Neural cell (in vitro differentiated cells): ENCODE measurements at regions not wholly inside any gene's neighbourhood (a gene's known extent, or its start where the extent isn't known, plus 50 kb on each side); places are given as distances from the start of the nearest gene placed in this dataset.

Experiments used
- H2AFZ ChIP-seq: fragments of 200-600, 300-800 bp; sonication (generic), shearing (Covaris generic); 2 replicates; pipeline ENCODE4 v1.6.0; 2014; ENCODE audit warnings: low read depth, mild to moderate bottlenecking, antibody characterized with exemption, low read length, moderate library complexity
- H3F3A ChIP-seq: fragments of 200-600 bp; shearing (Covaris generic); 2 replicates; pipeline ENCODE4 v1.6.1; 2016; ENCODE audit warnings: mild to moderate bottlenecking, moderate library complexity, mixed read lengths, antibody characterized with exemption, low read length; ENCODE audit not compliant: insufficient read depth, poor library complexity, severe bottlenecking
- H3K27ac ChIP-seq: fragments of 200-600, 300-800 bp; sonication (generic), shearing (Covaris generic); 2 replicates; pipeline ENCODE4 v1.5.1; 2014; ENCODE audit warnings: mild to moderate bottlenecking, low read length, moderate library complexity
- H3K27me3 ChIP-seq: fragments of 300-800, 200-600 bp; sonication (generic), shearing (Covaris generic); 2 replicates; pipeline ENCODE4 v1.6.0; 2014; ENCODE audit warnings: mild to moderate bottlenecking, low read depth, low read length, moderate library complexity; ENCODE audit not compliant: insufficient read depth
- H3K36me3 ChIP-seq: fragments of 300-800, 200-600 bp; sonication (generic), shearing (Covaris generic); 2 replicates; pipeline ENCODE4 v1.5.1; 2014; ENCODE audit warnings: mild to moderate bottlenecking, antibody characterized with exemption, low read length, moderate library complexity; ENCODE audit not compliant: insufficient read depth
- H3K4me2 ChIP-seq: fragments of 300-800, 200-600 bp; sonication (generic), shearing (Covaris generic); 2 replicates; pipeline ENCODE4 v1.6.0; 2014; ENCODE audit warnings: mild to moderate bottlenecking, low read length
- H3K4me3 ChIP-seq: fragments of 300-800, 200-600 bp; sonication (generic), shearing (Covaris generic); 2 replicates; pipeline ENCODE4 v1.5.1; 2014; ENCODE audit warnings: mild to moderate bottlenecking, low read length, moderate library complexity
- H3K79me2 ChIP-seq: fragments of 200-600 bp; shearing (Covaris generic); replicated peaks from 2 replicates; pipeline ENCODE4 v1.6.0; 2014; ENCODE audit warnings: mild to moderate bottlenecking, low read length, moderate library complexity; ENCODE audit not compliant: insufficient read depth
- H3K9ac ChIP-seq: fragments of 300-800, 200-600 bp; sonication (generic), shearing (Covaris generic); 2 replicates; pipeline ENCODE4 v1.6.1; 2016; ENCODE audit warnings: mild to moderate bottlenecking, low read length, mixed read lengths
- H3K9me2 ChIP-seq: fragments of 200-600 bp; shearing (Covaris generic); 2 replicates; pipeline ENCODE4 v1.6.1; 2016; ENCODE audit warnings: mild to moderate bottlenecking, low read length, mixed read lengths; ENCODE audit not compliant: insufficient read depth
- H3K9me3 ChIP-seq: fragments of 200-600, 300-800 bp; sonication (generic), shearing (Covaris generic); 2 replicates; pipeline ENCODE4 v1.6.1; 2016; ENCODE audit warnings: mild to moderate bottlenecking, mixed run types, low read length, moderate library complexity, mixed read lengths
- H4K20me1 ChIP-seq: fragments of 200-600 bp; shearing (Covaris generic); 2 replicates; pipeline ENCODE4 v1.6.1; 2016; ENCODE audit warnings: mild to moderate bottlenecking, mixed run types; ENCODE audit not compliant: insufficient read depth
- EP300 ChIP-seq: fragments of 450-650 bp; conservative IDR thresholded peaks from 2 replicates; pipeline ENCODE4 v1.6.1; 2014; ENCODE audit warnings: antibody characterized with exemption, mild to moderate bottlenecking, moderate library complexity; ENCODE audit not compliant: poor library complexity, severe bottlenecking
- EZH2 ChIP-seq: fragments of 200-600, 300-800 bp; shearing (Covaris generic), sonication (generic); IDR thresholded peaks from 2 replicates; pipeline ENCODE4 v1.6.1; 2014; ENCODE audit warnings: antibody characterized with exemption, low read length, borderline replicate concordance, mild to moderate bottlenecking; ENCODE audit not compliant: insufficient read depth, poor library complexity, severe bottlenecking
- MXI1 ChIP-seq: fragments of 450-650 bp; conservative IDR thresholded peaks from 2 replicates; pipeline ENCODE4 v1.6.1; 2014; ENCODE audit warnings: antibody characterized with exemption, mild to moderate bottlenecking; ENCODE audit not compliant: poor library complexity, severe bottlenecking
- POLR2AphosphoS5 ChIP-seq: IDR thresholded peaks from 2 replicates; pipeline ENCODE4 v1.6.1; 2012
- RAD21 ChIP-seq: fragments of 450-650 bp; conservative IDR thresholded peaks from 2 replicates; pipeline ENCODE4 v1.6.1; 2014; ENCODE audit warnings: antibody characterized with exemption, mild to moderate bottlenecking, moderate library complexity
- SMC3 ChIP-seq: fragments of 450-650 bp; conservative IDR thresholded peaks from 2 replicates; pipeline ENCODE4 v1.6.1; 2014; ENCODE audit warnings: antibody characterized with exemption, mild to moderate bottlenecking, moderate library complexity; ENCODE audit not compliant: poor library complexity
- TAF1 ChIP-seq: IDR thresholded peaks from 2 replicates; pipeline ENCODE4 v1.6.1; 2012; ENCODE audit warnings: low read depth
- TF ChIP-seq, protein P1 (sequence below): fragments of 450-650 bp; IDR thresholded peaks from 2 replicates; pipeline ENCODE4 v1.5.1; 2014; ENCODE audit warnings: antibody characterized with exemption, mild to moderate bottlenecking, moderate library complexity; ENCODE audit not compliant: poor library complexity, severe bottlenecking
- TF ChIP-seq, protein P2 (sequence below): IDR thresholded peaks from 2 replicates; pipeline ENCODE4 v1.6.1; 2012; ENCODE audit warnings: borderline replicate concordance

DNA sequence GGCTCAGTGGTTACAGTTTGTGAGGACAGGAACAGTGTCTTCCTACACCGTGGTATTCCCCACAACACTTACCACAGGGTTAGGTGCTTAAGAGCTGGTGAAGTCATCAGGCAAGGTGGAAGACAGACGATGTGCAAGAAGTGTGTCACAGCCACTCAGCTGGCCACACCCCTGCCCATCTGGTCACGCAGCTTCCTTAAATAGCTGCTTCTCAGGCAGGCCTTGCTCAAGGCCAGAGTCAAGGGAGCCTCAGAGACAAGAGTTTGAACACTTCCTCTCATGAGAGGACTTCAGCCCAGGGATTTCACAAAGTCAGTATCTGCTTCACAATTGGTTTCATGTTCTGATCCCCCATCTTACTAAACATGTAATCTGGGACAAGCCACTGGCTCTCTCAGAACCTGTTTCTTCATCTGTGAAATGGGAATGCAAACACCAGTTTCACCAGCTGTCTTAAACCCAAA is 80.3 kb upstream of the FRY start:
- Histone ChIP-seq H3K4me3 (no peak overlapping the region), H3K36me3 (no peaks in the 10 kb centered on the region), H4K20me1 (no peaks in the 10 kb centered on the region), H3K27ac (no peak overlapping the region), H2AFZ (no peak overlapping the region), H3K4me2 (no peak overlapping the region), H3K9me2 (no peaks in the 10 kb centered on the region), H3K9me3 (no peaks in the 10 kb centered on the region), H3K27me3 (no peaks in the 10 kb centered on the region), H3F3A (no peaks in the 10 kb centered on the region), H3K79me2 (no peaks in the 10 kb centered on the region), H3K9ac (no peak overlapping the region)
- TF ChIP-seq EP300 = no peak
- TF ChIP-seq RAD21 = no peak
- no peak for TF ChIP-seq POLR2AphosphoS5
- TF ChIP-seq SMC3 = no peak

DNA sequence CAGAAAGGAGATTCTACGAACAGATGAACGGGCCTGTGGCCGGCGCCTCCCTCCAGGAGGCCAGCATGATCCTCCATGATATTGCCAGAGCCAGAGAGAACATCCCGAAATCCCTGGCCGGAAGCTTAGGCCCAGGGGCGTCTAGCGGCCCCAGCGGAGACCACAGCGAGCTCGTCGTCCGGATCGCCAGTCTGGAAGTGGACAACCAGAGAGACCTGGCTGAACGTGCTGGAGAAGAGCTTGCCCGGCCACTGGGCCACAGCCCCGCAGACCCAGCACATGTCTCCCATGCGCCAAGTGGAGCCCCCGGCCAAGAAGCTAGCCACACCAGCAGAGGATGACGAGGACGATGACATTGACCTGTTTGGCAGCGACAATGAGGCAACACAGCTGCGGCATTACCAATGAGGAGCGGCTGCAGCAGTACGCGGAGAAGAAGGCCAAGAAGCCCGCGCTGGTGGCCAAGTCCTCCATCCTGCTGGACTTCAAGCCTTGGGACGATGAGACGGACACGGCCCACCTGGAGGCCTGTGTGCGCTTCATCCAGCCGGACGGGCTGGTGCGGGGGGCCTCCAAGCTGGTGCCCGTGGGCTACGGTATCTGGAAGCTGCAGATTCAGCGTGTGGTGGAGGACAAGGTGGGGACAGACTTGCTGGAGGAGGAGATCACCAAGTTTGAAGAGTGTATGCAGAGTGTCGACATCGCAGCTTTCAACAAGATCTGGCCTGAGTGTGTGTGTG is 78.8 kb upstream of the FRY start:
- no peak overlapping the region for H3K4me2 ChIP-seq
- no peak for TF ChIP-seq MXI1
- TF ChIP-seq POLR2AphosphoS5 = no peak
- no peak for TF ChIP-seq SMC3
- TF ChIP-seq, protein P1, sequence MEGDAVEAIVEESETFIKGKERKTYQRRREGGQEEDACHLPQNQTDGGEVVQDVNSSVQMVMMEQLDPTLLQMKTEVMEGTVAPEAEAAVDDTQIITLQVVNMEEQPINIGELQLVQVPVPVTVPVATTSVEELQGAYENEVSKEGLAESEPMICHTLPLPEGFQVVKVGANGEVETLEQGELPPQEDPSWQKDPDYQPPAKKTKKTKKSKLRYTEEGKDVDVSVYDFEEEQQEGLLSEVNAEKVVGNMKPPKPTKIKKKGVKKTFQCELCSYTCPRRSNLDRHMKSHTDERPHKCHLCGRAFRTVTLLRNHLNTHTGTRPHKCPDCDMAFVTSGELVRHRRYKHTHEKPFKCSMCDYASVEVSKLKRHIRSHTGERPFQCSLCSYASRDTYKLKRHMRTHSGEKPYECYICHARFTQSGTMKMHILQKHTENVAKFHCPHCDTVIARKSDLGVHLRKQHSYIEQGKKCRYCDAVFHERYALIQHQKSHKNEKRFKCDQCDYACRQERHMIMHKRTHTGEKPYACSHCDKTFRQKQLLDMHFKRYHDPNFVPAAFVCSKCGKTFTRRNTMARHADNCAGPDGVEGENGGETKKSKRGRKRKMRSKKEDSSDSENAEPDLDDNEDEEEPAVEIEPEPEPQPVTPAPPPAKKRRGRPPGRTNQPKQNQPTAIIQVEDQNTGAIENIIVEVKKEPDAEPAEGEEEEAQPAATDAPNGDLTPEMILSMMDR = no peak
- no peak for TF ChIP-seq EP300
- no peak for TF ChIP-seq EZH2
- no peak for TF ChIP-seq RAD21
- no peak for TF ChIP-seq TAF1
- TF ChIP-seq, protein P2, sequence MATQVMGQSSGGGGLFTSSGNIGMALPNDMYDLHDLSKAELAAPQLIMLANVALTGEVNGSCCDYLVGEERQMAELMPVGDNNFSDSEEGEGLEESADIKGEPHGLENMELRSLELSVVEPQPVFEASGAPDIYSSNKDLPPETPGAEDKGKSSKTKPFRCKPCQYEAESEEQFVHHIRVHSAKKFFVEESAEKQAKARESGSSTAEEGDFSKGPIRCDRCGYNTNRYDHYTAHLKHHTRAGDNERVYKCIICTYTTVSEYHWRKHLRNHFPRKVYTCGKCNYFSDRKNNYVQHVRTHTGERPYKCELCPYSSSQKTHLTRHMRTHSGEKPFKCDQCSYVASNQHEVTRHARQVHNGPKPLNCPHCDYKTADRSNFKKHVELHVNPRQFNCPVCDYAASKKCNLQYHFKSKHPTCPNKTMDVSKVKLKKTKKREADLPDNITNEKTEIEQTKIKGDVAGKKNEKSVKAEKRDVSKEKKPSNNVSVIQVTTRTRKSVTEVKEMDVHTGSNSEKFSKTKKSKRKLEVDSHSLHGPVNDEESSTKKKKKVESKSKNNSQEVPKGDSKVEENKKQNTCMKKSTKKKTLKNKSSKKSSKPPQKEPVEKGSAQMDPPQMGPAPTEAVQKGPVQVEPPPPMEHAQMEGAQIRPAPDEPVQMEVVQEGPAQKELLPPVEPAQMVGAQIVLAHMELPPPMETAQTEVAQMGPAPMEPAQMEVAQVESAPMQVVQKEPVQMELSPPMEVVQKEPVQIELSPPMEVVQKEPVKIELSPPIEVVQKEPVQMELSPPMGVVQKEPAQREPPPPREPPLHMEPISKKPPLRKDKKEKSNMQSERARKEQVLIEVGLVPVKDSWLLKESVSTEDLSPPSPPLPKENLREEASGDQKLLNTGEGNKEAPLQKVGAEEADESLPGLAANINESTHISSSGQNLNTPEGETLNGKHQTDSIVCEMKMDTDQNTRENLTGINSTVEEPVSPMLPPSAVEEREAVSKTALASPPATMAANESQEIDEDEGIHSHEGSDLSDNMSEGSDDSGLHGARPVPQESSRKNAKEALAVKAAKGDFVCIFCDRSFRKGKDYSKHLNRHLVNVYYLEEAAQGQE = no peak
- no peaks in the 10 kb centered on the region for H3K36me3 ChIP-seq
- no peaks in the 10 kb centered on the region for H4K20me1 ChIP-seq
- H2AFZ ChIP-seq = no peak overlapping the region
- H3K27me3 ChIP-seq = no peaks in the 10 kb centered on the region
- H3K27ac ChIP-seq = no peak overlapping the region
- no peak overlapping the region for H3K9ac ChIP-seq
- H3K9me3 ChIP-seq = no peaks in the 10 kb centered on the region
- H3F3A ChIP-seq = no peaks in the 10 kb centered on the region
- no peaks in the 10 kb centered on the region for H3K79me2 ChIP-seq
- no peak overlapping the region for H3K4me3 ChIP-seq
- H3K9me2 ChIP-seq = no peaks in the 10 kb centered on the region
